GM19239 (cell line): ENCODE measurements at regions not wholly inside any gene's neighbourhood (a gene's known extent, or its start where the extent isn't known, plus 50 kb on each side); places are given as distances from the start of the nearest gene placed in this dataset.

Source experiments
- DNase-seq: peaks from one replicate; pipeline ENCODE4 v3.0.0; 2011; ENCODE audit warnings: low spot score; ENCODE audit not compliant: insufficient read length
- FAIRE-seq: peaks from 2 replicates; lab custom pipeline; 2011; peaks lifted over from hg19 to GRCh38; lab: Jason Lieb, UNC

DNA sequence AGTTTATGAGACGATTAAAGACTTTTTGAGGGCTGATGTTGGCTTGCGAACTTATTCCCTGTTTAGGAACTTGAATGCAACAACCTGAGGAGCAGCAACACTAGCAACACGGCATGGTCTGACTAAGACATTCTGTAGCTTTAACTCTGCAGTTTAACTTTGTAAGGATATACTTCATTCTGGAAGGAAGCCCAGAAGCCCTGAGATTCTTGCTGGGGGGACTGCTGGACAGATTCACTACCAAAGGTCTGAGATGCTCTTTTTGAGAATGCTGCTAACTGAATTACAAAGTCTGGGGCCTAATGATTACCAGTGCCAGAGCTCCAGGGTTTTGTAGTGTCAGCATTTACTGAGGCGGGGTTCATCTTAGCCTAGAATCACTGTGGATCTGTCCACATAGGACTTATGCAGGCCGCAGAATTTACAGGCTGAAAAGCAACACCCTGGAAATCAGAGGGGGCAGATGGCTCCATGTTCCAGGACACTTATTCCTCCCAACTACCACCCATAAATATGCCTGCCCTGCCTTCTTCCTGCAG is 537.1 kb upstream of the CDH18 start:
- FAIRE-seq: no peak
- DNase-seq: no peak

DNA sequence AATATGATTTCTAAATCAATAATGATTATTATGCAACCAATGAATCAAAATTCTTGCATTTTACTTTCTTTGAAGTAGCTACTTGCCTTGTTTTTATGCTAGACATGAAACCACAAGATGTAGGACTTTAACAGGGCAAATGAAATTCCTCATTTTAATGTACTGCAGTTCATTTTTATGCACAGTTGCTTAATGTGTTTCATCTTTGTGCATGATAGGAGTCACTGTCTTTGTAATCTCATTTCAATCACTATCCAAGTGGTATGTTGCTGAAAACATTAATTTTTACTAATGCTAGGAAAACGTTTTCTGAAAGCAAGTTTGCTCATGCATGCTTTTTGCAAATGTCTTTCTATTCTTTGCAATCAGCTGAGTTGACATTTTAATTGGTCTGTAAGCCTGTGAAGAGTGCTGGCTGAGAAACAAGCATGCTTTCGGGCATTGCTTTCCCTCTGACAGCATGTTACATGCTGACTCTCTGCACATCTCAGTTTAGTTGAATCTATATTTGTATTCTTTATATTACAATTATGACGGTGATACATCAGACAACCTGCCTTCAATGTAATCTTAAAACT is 535.0 kb upstream of the CDH18 start:
- DNase-seq: no peak
- no peak for FAIRE-seq

DNA sequence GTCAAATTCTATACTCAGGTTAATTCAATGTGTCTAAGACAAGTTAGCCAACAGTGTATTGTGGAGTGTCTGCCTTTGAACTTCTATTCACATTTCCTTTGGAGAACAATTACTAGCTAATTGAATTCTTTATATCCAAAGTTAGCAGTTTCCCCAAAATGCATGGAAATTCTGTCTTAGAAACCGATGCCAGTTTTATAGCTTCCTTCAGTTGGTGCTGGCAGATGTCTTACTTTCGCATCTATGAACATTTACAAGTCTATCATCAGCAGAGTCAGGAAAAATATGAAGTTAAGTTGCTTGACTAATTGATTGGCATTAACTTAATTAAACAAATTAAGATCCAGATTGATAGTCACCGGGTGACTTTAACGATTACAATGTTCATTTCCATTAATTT is 527.6 kb upstream of the CDH18 start:
- DNase-seq: no peak
- no peak for FAIRE-seq

DNA sequence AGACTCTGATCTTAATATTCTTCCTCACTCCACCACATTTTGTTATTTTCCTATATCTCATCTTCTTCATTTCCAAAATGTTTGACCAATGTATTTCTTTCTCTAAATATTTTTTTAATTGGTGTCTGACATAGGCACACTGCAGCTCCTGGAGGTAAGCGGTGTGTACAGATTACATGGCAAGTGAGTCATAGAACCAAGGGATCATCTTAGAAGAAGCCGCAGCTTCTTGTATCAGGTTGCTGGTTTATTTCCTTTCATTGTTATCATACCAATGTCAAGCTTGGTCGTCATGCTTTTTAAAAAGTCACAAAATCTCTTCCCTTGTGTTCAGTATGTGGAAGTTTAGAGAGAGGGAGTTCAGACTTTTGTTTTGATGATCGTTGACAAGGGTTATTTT is 526.1 kb upstream of the CDH18 start:
- DNase-seq (no peak), FAIRE-seq (no peak)

DNA sequence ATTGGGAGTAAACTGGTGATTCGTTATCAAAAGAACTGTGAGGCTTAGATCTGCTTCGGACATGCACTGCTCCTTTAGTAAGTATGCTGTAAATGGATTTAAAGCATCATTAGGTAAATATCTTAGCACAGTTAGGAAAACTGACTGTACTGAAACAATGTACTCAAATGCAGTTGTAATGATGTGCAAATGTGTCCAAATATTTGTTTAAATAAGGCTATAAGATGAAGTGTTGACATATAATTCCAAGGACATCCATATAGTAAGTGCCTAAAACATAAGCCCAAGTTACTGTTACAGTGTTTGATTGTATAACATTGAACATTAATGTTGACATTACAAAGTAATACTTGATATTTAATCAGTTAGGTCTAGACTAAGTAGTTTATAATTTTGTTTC is 512.5 kb upstream of the CDH18 start:
- DNase-seq (no peak), FAIRE-seq (no peak)

DNA sequence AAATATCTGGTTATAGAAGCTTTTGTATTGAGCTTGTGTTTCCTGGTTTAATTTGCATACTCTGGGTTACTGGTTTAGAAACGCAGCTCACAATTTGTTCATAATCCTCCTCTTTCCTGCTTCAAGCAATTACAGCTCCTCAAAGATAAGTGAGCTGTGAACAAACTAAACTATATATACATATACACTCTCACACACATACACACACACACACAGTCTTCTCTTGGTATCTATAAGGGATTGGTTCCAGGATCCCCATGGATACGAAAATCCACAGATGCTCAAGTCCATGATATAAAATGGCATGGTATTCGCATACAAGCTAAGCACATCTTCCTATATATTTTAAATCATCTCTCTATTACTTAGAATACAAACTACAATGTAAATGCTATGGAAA is 510.9 kb upstream of the CDH18 start:
- DNase-seq: no peak
- no peak for FAIRE-seq

DNA sequence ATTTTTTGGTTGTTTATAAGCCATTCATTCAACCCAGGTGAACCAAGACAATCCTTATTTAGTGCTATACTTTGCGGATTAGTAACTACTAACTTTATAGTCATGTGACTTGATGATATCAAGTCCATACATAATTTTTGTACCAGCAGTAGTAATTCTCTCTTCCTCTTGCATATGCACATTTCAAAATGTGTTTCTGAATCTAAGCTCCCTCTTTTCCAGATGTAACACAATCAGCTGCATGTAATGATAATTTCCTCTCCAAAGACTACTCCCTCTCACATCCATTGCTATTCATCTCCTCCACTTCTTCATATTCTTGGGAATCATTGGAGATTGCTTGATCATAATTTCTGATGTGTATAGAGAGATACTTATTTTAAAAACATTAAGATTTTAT is 510.1 kb upstream of the CDH18 start:
- FAIRE-seq (no peak), DNase-seq (no peak)

DNA sequence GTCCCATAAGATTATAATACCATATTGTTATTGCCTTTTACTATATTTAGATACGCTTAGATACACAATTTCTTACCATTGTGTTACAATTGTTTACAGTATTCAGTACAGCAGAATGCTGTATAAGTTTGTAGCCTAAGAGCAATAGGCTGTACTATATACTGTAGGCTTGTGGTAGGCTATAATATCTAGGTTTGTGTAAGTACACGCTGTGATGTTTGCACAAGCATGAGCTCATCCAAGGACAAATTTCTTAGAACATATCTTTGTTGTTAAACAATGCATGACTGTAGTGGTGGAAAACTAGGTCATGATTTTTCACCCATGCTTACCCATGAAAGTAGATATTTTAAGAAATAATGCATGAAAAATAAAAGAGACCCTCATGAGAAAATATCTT is 509.4 kb upstream of the CDH18 start:
- DNase-seq (no peak), FAIRE-seq (no peak)

DNA sequence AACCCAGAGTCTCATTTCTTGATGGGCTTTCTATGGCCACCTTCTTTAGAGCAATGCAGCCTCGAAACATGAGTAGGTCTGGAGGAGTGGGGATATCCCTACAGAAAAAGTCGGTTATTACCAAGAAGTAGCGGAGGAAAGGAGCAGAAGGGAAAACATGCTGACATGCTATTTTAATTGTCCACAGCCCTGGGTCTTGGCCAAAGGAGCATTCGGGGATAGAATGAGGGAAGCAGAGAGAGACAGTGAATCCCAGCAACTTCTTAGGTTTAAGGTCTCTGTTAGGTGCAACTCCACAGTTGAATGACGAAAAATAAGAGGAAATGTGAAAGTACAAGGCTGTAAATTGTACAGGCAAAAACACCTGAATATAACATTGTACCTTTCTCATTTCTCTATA is 506.7 kb upstream of the CDH18 start:
- no peak for DNase-seq
- no peak for FAIRE-seq

DNA sequence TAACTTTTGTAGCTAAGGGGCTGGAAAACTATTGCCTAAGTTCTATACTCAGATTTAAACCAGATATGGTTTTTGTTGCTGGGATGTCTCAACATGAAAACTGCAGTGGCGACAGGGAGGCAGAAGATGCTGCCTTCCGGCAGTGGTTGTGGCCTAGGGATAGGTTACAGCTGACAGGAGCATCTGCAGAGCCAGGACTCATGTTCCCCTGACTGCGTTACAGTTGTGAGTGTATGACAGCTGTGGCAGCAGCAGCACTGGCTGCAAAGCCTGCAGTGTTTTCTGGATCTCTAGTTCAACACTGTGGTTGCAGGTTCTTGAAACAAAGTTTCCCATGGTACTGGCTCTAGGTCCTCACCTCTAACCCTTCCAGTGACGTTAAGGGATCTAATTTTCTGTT is 498.8 kb upstream of the CDH18 start:
- DNase-seq: no peak
- no peak for FAIRE-seq

DNA sequence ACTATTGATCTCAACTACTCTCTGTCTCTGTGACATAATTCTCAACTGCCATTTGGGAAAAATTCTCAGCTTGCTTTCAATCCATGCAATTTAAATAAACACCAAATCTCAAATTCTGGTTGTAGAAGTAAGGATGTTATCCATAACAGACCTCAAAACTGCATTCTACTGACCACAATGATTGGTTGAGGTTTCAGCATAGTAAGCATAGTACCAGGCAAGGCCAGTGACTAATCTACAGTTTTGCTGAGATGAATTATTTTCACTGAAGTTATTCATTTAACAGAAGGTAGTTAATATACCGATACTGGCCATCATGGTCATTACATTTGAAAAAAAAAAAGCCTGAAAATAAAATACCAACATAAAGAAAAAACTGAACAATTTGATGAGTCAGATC is 488.0 kb upstream of the CDH18 start:
- no peak for DNase-seq
- FAIRE-seq: no peak

DNA sequence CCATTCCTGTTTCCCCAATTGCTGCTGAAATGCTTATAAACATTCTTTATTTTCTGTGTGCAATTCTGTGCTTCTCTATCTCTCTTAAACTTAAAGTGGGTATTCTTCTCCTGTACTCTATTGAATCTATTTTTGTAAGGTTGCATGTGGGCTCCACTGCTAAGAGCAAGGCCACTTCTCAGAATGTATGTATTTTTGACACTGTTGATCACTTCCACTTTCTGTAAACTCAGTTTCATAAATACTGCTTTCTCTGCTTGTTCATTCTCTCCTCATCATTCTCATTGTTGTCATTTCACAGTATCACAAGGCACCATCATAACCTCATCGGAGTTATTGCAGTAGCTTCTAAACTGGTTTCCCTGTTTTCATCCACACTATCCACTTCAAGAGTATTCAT is 483.0 kb upstream of the CDH18 start:
- FAIRE-seq: no peak
- DNase-seq: no peak

DNA sequence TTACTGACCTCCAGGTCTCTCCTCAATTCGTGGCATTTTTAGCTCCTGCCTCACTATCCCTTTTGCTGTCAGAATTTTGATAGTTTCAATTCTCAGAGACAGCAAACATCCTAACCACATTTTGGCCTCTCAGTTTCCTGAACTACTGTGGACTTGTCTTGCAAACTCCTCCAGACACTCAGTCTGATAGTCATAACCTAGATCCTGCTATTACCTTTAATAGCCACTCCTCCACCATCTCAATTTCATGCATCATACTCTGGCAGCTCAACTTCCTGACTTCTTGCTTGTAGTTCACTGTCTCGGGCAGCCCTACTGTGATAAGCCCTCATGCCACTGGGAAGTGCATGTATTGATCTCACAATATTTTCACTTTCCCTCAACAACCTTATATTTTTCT is 481.8 kb upstream of the CDH18 start:
- DNase-seq: no peak
- FAIRE-seq: no peak

DNA sequence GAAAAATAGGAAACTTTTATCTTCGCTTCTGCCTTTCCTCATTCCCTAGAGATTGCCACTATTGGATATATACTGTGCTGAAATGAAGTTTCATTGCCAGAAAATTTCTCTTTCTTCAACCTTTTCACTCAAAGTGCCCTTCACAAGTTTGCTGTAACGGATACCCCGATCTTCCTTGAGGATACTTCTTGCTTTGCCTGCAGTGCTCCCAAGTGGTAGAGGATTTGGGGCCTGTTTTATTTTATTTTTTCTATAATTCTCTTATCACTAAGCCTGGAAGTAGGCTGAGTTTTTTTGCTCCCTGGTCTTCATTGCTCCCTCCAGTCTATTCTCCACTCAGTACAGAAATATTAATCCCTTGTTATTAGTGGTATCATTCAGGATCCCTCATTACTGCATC is 481.4 kb upstream of the CDH18 start:
- FAIRE-seq (no peak), DNase-seq (no peak)

DNA sequence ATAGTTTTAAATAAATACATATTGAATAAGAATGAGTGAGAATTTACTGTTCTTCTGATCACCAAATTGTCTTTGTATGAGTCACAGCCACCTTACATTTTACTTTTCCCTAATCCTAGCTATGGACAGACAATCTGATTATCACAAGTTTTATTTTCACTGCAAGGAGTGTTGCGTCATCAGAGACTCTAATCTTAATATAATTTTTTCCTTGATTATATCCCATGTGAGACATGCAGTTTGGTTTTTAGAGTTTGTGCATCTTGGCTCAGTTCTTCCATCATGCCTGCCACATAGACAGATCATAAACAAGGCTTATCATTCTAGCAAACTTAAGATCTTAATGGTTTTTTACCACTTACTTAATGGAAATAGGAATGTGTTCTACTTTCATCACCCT is 478.5 kb upstream of the CDH18 start:
- FAIRE-seq (no peak), DNase-seq (no peak)

DNA sequence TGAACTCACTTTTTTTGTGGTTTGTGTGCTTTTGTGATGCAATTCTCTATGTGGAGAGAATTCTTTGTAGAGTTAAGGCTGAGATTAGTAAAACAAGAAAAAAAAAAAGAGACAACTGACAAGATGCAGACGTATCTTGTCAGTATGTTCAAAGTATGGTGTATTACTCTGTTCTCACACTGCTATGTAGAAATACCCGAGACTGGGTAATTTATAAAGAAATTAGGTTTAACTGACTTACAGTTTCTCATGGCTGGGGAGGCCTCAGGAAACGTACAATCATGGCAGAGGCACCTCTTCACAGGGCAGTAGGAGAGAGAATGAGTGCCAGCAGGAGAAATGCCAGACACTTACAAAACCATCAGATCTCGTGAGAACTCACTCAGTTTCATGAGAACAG is 475.2 kb upstream of the CDH18 start:
- DNase-seq (no peak), FAIRE-seq (no peak)

DNA sequence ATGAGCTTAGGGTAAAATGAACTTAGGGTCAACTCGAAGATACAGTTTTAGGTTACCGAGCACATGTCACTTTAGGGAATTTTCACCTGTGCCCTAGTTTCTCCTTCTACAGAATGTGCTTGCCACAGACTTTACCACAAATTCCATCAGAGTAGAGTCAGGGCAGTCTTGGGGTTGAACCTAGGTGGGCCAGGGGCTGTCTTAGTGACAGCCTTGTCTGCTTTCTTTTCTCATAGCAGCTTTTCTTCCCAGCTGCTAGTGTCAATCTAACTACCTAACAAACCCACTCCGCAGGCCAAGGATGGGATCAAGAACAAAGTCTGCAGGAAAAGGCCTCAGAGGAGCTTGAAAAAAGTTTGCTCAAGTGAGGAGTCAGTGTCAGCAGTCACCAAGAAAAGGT is 458.1 kb upstream of the CDH18 start:
- no peak for FAIRE-seq
- no peak for DNase-seq

DNA sequence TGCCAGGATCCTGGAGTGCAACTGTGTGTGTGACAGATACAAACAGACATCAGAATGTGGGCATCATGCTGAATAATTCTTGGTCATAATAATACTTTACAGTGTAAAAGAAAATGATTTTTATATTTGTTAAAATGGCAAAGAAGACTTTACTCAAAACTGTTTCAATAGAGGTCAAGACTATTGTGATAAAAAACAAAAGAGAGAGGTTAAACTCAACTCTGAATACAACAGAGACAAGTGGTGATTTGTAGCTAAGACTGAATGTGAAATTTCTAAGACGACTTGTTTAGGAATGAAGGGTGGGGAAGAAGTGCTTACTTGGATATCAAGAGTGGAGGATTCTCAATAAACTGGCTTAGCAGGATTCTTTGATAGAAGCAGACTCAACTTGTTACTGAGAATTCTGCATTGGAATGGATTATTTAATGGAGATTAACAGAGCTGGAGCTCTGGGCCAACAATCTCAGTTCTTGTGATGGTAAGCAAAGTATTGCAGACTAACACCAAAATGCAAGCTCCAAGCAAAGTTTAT is 457.4 kb upstream of the CDH18 start:
- no peak for DNase-seq
- FAIRE-seq: no peak

DNA sequence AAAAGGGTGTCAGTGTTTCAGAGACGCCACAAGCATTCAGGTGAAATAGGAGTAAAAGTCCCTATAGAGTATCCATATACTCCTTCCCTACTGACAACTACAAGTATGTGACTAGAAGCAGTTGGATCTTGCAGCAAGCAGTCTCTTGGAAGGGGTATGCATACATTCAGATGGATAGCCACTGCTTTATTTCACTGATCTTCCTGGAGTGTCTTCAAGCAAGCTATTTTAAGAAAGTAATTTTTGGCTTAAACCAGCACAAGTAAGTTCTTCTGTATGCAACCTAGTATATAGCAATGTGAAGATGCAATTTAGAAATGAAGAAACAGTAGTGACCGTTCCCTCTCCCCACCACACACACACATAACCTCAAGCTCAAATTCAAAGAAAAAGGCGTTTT is 446.8 kb upstream of the CDH18 start:
- DNase-seq (no peak), FAIRE-seq (no peak)

DNA sequence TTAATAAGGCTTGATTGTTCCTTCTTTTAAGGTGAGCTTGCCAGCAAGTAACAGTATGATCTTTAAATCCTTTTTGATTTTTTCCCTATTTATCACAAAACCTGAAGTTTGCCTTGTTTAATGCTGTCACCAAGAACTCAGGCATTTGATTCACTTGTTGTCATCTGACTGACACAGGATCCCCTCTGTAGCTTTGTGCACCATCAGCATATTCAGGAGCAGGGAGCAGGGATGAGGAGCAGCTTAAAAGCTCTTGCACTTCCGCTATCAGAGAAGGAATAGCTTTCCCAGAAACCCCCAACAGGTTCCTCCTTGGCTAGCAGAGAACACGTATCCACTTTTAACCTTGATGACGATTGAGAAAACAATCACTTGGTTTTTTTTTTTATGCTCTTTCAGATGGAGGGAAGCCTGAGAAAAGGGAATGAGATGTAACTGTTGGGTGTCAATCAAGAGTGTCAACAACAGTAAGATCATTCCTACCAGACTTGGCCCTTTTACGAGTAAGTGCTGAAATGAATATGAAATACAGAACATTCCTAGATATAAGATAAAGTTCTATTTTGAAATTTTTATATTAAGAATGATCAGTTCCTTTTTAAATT is 433.1 kb upstream of the CDH18 start:
- FAIRE-seq (no peak), DNase-seq (no peak)
